Suprapubic skin (tissue), 3 donors: ENCODE measurements at regions not wholly inside any gene's neighbourhood (a gene's known extent, or its start where the extent isn't known, plus 50 kb on each side); places are given as distances from the start of the nearest gene placed in this dataset.

ENCODE experiments used
- POLR2A ChIP-seq, 2 donors: fragments of 450-650 bp; IDR thresholded peaks; one replicate each; pipeline ENCODE4 v1.6.1; 2017; ENCODE audit warnings: antibody characterized with exemption in 2 of 2, mild to moderate bottlenecking in 2 of 2, moderate library complexity in 2 of 2
- TF ChIP-seq, protein P1 (sequence below), 2 donors: fragments of 200-600 bp in 1 of 2; fragments of 450-650 bp in 1 of 2; sonication (generic) in 1 of 2; IDR thresholded peaks; one replicate each; pipeline ENCODE4 v1.5.1; 2016 to 2019; ENCODE audit warnings: antibody characterized with exemption in 2 of 2, mild to moderate bottlenecking in 1 of 2, moderate library complexity in 1 of 2

DNA sequence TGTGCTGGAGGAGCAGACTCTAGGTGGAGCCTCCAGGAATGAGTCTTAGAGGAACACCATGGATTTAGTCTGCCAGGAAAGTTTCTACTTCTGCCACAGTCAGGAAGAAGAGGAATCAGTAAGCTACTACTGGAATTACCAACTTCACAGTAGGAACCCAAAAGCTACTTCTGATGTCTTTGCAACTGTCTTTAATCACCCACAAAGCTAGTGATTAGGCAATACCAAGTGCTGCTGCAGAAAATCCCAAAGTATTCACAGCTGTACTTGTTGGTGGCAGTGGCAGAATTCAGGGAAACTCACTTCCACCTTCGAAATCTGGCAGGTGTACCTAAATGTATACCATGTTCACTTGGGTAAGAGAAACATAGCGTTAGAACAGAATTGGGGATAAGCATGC is 264.5 kb upstream of the SORL1-AS1 start:
- TF ChIP-seq, protein P1, sequence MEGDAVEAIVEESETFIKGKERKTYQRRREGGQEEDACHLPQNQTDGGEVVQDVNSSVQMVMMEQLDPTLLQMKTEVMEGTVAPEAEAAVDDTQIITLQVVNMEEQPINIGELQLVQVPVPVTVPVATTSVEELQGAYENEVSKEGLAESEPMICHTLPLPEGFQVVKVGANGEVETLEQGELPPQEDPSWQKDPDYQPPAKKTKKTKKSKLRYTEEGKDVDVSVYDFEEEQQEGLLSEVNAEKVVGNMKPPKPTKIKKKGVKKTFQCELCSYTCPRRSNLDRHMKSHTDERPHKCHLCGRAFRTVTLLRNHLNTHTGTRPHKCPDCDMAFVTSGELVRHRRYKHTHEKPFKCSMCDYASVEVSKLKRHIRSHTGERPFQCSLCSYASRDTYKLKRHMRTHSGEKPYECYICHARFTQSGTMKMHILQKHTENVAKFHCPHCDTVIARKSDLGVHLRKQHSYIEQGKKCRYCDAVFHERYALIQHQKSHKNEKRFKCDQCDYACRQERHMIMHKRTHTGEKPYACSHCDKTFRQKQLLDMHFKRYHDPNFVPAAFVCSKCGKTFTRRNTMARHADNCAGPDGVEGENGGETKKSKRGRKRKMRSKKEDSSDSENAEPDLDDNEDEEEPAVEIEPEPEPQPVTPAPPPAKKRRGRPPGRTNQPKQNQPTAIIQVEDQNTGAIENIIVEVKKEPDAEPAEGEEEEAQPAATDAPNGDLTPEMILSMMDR (IDR thresholded peaks at IDR 0.05) = no peak
- no peak for TF ChIP-seq POLR2A (IDR thresholded peaks at IDR 0.05)
